OCI-LY3 (cell line): ENCODE measurements at regions not wholly inside any gene's neighbourhood (a gene's known extent, or its start where the extent isn't known, plus 50 kb on each side); places are given as distances from the start of the nearest gene placed in this dataset.

ENCODE experiments used
- EZH2phosphoT487 ChIP-seq: fragments of 200-600 bp; shearing (Covaris generic); IDR thresholded peaks from 2 replicates; pipeline ENCODE4 v1.6.1; 2018; ENCODE audit warnings: antibody characterized with exemption, mixed run types, low read depth
- TF ChIP-seq, protein P1 (sequence below): fragments of 200-600, 300-600 bp; sonication (generic); IDR thresholded peaks from 2 replicates; pipeline ENCODE4 v1.5.1; 2014; ENCODE audit warnings: antibody characterized with exemption, low read length, low read depth

- TF ChIP-seq, protein P1, sequence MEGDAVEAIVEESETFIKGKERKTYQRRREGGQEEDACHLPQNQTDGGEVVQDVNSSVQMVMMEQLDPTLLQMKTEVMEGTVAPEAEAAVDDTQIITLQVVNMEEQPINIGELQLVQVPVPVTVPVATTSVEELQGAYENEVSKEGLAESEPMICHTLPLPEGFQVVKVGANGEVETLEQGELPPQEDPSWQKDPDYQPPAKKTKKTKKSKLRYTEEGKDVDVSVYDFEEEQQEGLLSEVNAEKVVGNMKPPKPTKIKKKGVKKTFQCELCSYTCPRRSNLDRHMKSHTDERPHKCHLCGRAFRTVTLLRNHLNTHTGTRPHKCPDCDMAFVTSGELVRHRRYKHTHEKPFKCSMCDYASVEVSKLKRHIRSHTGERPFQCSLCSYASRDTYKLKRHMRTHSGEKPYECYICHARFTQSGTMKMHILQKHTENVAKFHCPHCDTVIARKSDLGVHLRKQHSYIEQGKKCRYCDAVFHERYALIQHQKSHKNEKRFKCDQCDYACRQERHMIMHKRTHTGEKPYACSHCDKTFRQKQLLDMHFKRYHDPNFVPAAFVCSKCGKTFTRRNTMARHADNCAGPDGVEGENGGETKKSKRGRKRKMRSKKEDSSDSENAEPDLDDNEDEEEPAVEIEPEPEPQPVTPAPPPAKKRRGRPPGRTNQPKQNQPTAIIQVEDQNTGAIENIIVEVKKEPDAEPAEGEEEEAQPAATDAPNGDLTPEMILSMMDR = no peak
- no peak for TF ChIP-seq EZH2phosphoT487
Measured at GRCh38 chr4:22978656-22979055, 285.9 kb downstream of the GBA3 start.
